ENCODE measurements at regions not wholly inside any gene's neighbourhood (a gene's known extent, or its start where the extent isn't known, plus 50 kb on each side); places are given as distances from the start of the nearest gene placed in this dataset.

- H3K4me3 ChIP-seq (ENCODE audit: low read length) = no peak overlapping the region
- H3K4me1 ChIP-seq (ENCODE audit: low read length) = no peaks in the 10 kb centered on the region
- H3K9me2 ChIP-seq (replicated peaks; ENCODE audit: insufficient read depth, low read length) = peaks cover 8% of the 10 kb centered on the region; the same call in 1 of the 2 replicates
- no peaks in the 10 kb centered on the region for H3K79me2 ChIP-seq (ENCODE audit: low read length)
- no peaks in the 10 kb centered on the region for H3K36me3 ChIP-seq (ENCODE audit: insufficient read depth, low read length)
- H3K9me3 ChIP-seq (ENCODE audit: low read length) = no peaks in the 10 kb centered on the region
- no peak for DNase-seq
- H3K27me3 ChIP-seq (ENCODE audit: low read length) = no peaks in the 10 kb centered on the region
- no peak overlapping the region for H3K4me2 ChIP-seq (ENCODE audit: low read depth, low read length, poor library complexity, severe bottlenecking)
- H3K27ac ChIP-seq (ENCODE audit: low read length) = no peak overlapping the region
- H4K20me1 ChIP-seq (ENCODE audit: insufficient read depth, low read depth, low read length) = no peaks in the 10 kb centered on the region
- no peak overlapping the region for H3K9ac ChIP-seq (ENCODE audit: low read length)
- no peak overlapping the region for H2AFZ ChIP-seq (ENCODE audit: low read length)
Measured at GRCh38 chr7:49618028-49618427, 155.4 kb upstream of the VWC2 start.

DNA sequence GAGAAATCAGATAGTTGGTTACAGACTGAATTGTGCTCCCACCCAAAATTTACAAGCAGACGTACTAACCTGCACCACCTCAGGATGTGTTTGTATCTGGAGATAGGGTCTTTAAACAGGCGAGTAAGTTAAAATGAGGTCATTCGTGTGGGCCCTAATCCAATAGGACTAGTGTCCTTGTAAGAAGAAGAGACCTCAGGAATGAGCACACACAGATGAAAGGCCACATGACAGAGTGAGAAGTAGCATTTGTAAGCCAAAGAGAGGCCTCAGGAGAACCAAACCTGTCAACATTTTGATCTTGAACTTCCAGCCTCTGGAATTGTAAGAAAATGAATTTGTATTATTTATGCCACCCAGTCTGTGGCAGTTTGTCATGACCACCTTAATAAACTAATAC is 149.5 kb upstream of the VWC2 start:
- H3K79me2 ChIP-seq (ENCODE audit: low read length) = no peaks in the 10 kb centered on the region
- peaks cover 5% of the 10 kb centered on the region; the same call in 1 of the 2 replicates for H3K9me2 ChIP-seq (replicated peaks; ENCODE audit: insufficient read depth, low read length)
- H3K36me3 ChIP-seq (ENCODE audit: insufficient read depth, low read length) = no peaks in the 10 kb centered on the region
- H3K9ac ChIP-seq (ENCODE audit: low read length) = no peak overlapping the region
- no peak for DNase-seq
- no peak overlapping the region for H2AFZ ChIP-seq (ENCODE audit: low read length)
- no peak overlapping the region for H3K27ac ChIP-seq (ENCODE audit: low read length)
- H3K9me3 ChIP-seq (ENCODE audit: low read length) = no peaks in the 10 kb centered on the region
- no peaks in the 10 kb centered on the region for H4K20me1 ChIP-seq (ENCODE audit: insufficient read depth, low read depth, low read length)
- no peaks in the 10 kb centered on the region for H3K4me1 ChIP-seq (ENCODE audit: low read length)
- H3K27me3 ChIP-seq (ENCODE audit: low read length) = no peaks in the 10 kb centered on the region
- H3K4me2 ChIP-seq (ENCODE audit: low read depth, low read length, poor library complexity, severe bottlenecking) = no peak overlapping the region
- no peak overlapping the region for H3K4me3 ChIP-seq (ENCODE audit: low read length)

- no peaks in the 10 kb centered on the region for H3K27me3 ChIP-seq (ENCODE audit: low read length)
- H3K36me3 ChIP-seq (ENCODE audit: insufficient read depth, low read length) = no peaks in the 10 kb centered on the region
- no peaks in the 10 kb centered on the region for H3K4me1 ChIP-seq (ENCODE audit: low read length)
- no peak for DNase-seq
- H3K9me3 ChIP-seq (ENCODE audit: low read length) = no peaks in the 10 kb centered on the region
- H4K20me1 ChIP-seq (ENCODE audit: insufficient read depth, low read depth, low read length) = no peaks in the 10 kb centered on the region
- no peak overlapping the region for H2AFZ ChIP-seq (ENCODE audit: low read length)
- no peak overlapping the region for H3K4me2 ChIP-seq (ENCODE audit: low read depth, low read length, poor library complexity, severe bottlenecking)
- H3K4me3 ChIP-seq (ENCODE audit: low read length) = no peak overlapping the region
- H3K9ac ChIP-seq (ENCODE audit: low read length) = no peak overlapping the region
- no peak overlapping the region for H3K27ac ChIP-seq (ENCODE audit: low read length)
- H3K9me2 ChIP-seq (replicated peaks; ENCODE audit: insufficient read depth, low read length) = peaks cover 5% of the 10 kb centered on the region; the same call in 1 of the 2 replicates
- H3K79me2 ChIP-seq (ENCODE audit: low read length) = no peaks in the 10 kb centered on the region
Measured at GRCh38 chr7:49624611-49625010, 148.8 kb upstream of the VWC2 start.

- no peak overlapping the region for H3K4me2 ChIP-seq (ENCODE audit: low read depth, low read length, poor library complexity, severe bottlenecking)
- H3K9me3 ChIP-seq (ENCODE audit: low read length) = no peaks in the 10 kb centered on the region
- H3K4me1 ChIP-seq (ENCODE audit: low read length) = no peaks in the 10 kb centered on the region
- no peaks in the 10 kb centered on the region for H3K27me3 ChIP-seq (ENCODE audit: low read length)
- no peaks in the 10 kb centered on the region for H3K79me2 ChIP-seq (ENCODE audit: low read length)
- H2AFZ ChIP-seq (ENCODE audit: low read length) = no peak overlapping the region
- no peaks in the 10 kb centered on the region for H3K9me2 ChIP-seq (replicated peaks; ENCODE audit: insufficient read depth, low read length)
- DNase-seq = no peak
- H3K27ac ChIP-seq (ENCODE audit: low read length) = no peak overlapping the region
- H3K36me3 ChIP-seq (ENCODE audit: insufficient read depth, low read length) = no peaks in the 10 kb centered on the region
- no peak overlapping the region for H3K9ac ChIP-seq (ENCODE audit: low read length)
- no peak overlapping the region for H3K4me3 ChIP-seq (ENCODE audit: low read length)
- H4K20me1 ChIP-seq (ENCODE audit: insufficient read depth, low read depth, low read length) = no peaks in the 10 kb centered on the region
Measured at GRCh38 chr7:49630513-49630912, 142.9 kb upstream of the VWC2 start.

DNA sequence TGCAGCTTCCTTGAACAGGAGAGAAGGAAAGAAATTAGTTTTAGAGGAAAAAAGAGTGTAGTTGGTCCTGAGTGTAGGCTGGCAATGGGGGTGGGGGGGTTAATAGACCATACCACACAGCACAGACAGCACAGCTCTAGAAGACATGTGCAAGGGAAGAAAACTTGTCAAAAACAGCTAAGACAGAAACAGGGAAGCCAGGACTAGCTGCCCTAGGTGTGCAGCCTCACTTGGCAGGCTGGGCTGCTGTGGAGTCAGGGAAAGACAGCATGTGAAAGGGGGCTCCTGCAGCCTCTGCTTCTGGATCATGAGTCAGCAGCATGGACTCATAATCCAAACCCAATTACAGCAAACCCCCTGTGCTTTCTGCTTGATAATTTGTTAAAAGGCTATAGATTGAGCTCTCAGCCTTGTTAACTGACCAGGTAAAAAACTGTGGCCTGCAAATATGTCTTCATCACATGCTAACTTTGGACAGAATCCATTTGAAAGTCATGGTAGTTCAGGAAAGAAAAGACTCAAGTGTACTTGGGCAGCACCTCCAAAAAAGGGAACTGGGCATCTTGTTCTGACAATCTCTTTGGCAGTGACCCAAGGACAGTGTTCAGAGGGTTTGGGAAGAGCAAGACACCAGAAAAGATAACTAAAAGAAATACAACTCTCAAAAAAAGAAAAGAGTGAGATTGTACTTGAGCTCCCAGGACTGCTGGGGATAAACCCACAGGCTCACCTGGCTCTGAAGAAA is 142.2 kb upstream of the VWC2 start:
- no peak overlapping the region for H3K27ac ChIP-seq (ENCODE audit: low read length)
- H3K27me3 ChIP-seq (ENCODE audit: low read length) = no peaks in the 10 kb centered on the region
- no peaks in the 10 kb centered on the region for H3K9me2 ChIP-seq (replicated peaks; ENCODE audit: insufficient read depth, low read length)
- no peaks in the 10 kb centered on the region for H3K79me2 ChIP-seq (ENCODE audit: low read length)
- no peak for DNase-seq
- no peak overlapping the region for H3K9ac ChIP-seq (ENCODE audit: low read length)
- no peaks in the 10 kb centered on the region for H4K20me1 ChIP-seq (ENCODE audit: insufficient read depth, low read depth, low read length)
- H3K4me2 ChIP-seq (ENCODE audit: low read depth, low read length, poor library complexity, severe bottlenecking) = no peak overlapping the region
- H3K4me1 ChIP-seq (ENCODE audit: low read length) = no peaks in the 10 kb centered on the region
- H3K9me3 ChIP-seq (ENCODE audit: low read length) = no peaks in the 10 kb centered on the region
- H3K36me3 ChIP-seq (ENCODE audit: insufficient read depth, low read length) = no peaks in the 10 kb centered on the region
- H2AFZ ChIP-seq (ENCODE audit: low read length) = no peak overlapping the region
- no peak overlapping the region for H3K4me3 ChIP-seq (ENCODE audit: low read length)

GRCh38 chr7:49631960-49632359 is 141.5 kb upstream of the VWC2 start:
- no peaks in the 10 kb centered on the region for H4K20me1 ChIP-seq (ENCODE audit: insufficient read depth, low read depth, low read length)
- no peaks in the 10 kb centered on the region for H3K27me3 ChIP-seq (ENCODE audit: low read length)
- no peak overlapping the region for H2AFZ ChIP-seq (ENCODE audit: low read length)
- H3K4me2 ChIP-seq (ENCODE audit: low read depth, low read length, poor library complexity, severe bottlenecking) = no peak overlapping the region
- H3K27ac ChIP-seq (ENCODE audit: low read length) = no peak overlapping the region
- no peaks in the 10 kb centered on the region for H3K79me2 ChIP-seq (ENCODE audit: low read length)
- no peaks in the 10 kb centered on the region for H3K36me3 ChIP-seq (ENCODE audit: insufficient read depth, low read length)
- no peaks in the 10 kb centered on the region for H3K9me2 ChIP-seq (replicated peaks; ENCODE audit: insufficient read depth, low read length)
- H3K4me1 ChIP-seq (ENCODE audit: low read length) = no peaks in the 10 kb centered on the region
- no peak for DNase-seq
- no peaks in the 10 kb centered on the region for H3K9me3 ChIP-seq (ENCODE audit: low read length)
- H3K4me3 ChIP-seq (ENCODE audit: low read length) = no peak overlapping the region
- H3K9ac ChIP-seq (ENCODE audit: low read length) = no peak overlapping the region

DNA sequence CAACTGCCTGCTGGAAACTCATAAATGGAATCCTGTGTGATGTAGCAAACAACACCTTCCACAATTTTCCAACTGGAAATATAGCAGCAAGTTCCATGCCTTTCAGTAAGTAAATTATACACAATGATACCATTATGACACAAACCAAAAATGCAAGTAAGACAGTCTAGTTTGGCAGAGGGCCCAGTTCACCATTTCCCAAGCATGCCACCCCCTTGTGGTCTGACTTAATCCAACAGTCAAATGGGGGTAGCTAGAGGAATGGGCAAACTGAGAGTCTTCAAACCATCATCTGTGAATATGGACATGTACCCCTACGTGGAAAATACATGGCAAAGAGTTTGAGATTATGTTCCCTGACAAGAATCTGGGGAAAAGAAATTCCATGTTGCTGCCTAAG is 137.6 kb upstream of the VWC2 start:
- DNase-seq = peak; percentile 50
- Histone ChIP-seq H3K9me3 (ENCODE audit: low read length) (no peaks in the 10 kb centered on the region), H3K9me2 (replicated peaks; ENCODE audit: insufficient read depth, low read length) (no peaks in the 10 kb centered on the region), H3K9ac (ENCODE audit: low read length) (no peak overlapping the region), H3K27ac (ENCODE audit: low read length) (no peak overlapping the region), H2AFZ (ENCODE audit: low read length) (no peak overlapping the region), H3K27me3 (ENCODE audit: low read length) (no peaks in the 10 kb centered on the region), H3K4me2 (ENCODE audit: low read depth, low read length, poor library complexity, severe bottlenecking) (no peak overlapping the region), H4K20me1 (ENCODE audit: insufficient read depth, low read depth, low read length) (no peaks in the 10 kb centered on the region), H3K4me1 (ENCODE audit: low read length) (no peaks in the 10 kb centered on the region), H3K79me2 (ENCODE audit: low read length) (no peaks in the 10 kb centered on the region), H3K36me3 (ENCODE audit: insufficient read depth, low read length) (no peaks in the 10 kb centered on the region), H3K4me3 (ENCODE audit: low read length) (no peak overlapping the region)

DNA sequence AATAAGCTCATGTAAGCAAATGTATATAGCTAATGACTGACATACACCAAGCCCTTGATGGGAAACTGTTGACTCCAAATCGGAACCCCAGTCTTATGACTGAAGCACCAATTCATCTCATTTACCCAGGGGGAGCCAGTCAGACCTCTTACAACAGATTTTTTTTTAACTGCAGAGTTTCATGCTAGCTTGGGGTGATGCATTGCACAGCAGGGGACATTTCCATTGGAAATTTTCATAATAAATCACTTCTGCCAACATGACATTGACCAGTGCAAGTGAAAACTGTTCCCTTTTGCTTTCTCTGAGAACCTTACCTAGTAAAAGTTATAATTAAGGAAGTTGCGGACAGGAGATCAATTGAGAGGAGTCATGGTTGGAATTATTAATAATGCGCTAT is 137.0 kb upstream of the VWC2 start:
- Histone ChIP-seq H3K4me2 (ENCODE audit: low read depth, low read length, poor library complexity, severe bottlenecking) (no peak overlapping the region), H3K27me3 (ENCODE audit: low read length) (no peaks in the 10 kb centered on the region), H3K27ac (ENCODE audit: low read length) (no peak overlapping the region), H3K4me1 (ENCODE audit: low read length) (no peaks in the 10 kb centered on the region), H4K20me1 (ENCODE audit: insufficient read depth, low read depth, low read length) (no peaks in the 10 kb centered on the region), H3K9me2 (replicated peaks; ENCODE audit: insufficient read depth, low read length) (no peaks in the 10 kb centered on the region), H2AFZ (ENCODE audit: low read length) (no peak overlapping the region), H3K9ac (ENCODE audit: low read length) (no peak overlapping the region), H3K36me3 (ENCODE audit: insufficient read depth, low read length) (no peaks in the 10 kb centered on the region), H3K79me2 (ENCODE audit: low read length) (no peaks in the 10 kb centered on the region), H3K4me3 (ENCODE audit: low read length) (no peak overlapping the region), H3K9me3 (ENCODE audit: low read length) (no peaks in the 10 kb centered on the region)
- DNase-seq = no peak
